ENCODE measurements at regions not wholly inside any gene's neighbourhood (a gene's known extent, or its start where the extent isn't known, plus 50 kb on each side); places are given as distances from the start of the nearest gene placed in this dataset.

DNA sequence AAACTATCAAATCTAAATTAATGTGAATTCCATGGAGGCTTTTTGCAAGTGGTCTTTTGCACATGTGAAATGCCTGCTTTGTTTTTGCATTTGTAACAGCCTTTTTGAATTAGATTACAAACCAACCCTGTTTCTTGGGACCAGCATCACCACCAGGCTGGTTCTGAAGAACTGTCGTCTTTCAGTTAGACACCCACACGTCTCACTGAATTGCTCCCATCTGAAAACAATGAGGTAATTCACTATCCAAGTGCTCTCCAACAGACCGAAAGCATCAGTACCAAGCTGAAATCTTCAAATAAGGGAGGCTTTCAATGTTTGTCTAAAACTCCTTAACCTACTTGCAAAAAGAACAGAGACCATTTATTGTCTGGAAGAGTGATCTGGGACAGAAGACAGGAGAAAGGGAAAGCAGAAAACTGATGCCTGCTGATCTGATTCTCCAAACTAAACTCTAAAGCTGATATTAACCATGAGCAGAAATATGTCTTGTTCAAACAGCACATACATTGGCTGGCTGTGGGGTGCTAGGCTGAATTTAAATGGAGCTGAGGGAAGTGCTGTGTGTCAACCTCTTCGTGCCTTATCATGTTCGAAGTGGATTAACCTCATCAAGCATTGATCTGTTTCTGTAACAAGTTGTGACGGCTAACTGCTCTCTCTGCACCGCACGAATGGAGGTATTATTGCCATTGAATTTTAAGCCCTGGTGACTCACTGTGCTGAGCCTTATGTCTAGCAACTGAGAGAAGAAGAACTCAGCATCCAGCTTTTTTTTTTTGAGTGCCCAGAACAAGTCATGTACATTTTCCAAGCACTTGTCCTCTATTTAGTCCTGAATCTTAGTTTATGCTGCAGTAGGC, 213.7 kb upstream of the P2RY1 start:
- TF ChIP-seq POLR2A (IDR thresholded peaks at IDR 0.05; ENCODE audit: low read length) = no peak
- no peak for TF ChIP-seq GATA1 (IDR thresholded peaks at IDR 0.05; ENCODE audit: low read depth, low read length)

Data from erythroblast (primary cell).